Cardiac septum (tissue), 1 donor: ENCODE measurements at regions not wholly inside any gene's neighbourhood (a gene's known extent, or its start where the extent isn't known, plus 50 kb on each side); places are given as distances from the start of the nearest gene placed in this dataset.

Experiments used
- DNase-seq: peaks from one replicate; pipeline ENCODE4 v3.0.0-alpha.2; 2020; ENCODE audit warnings: low spot score
- intact Hi-C: fragments of 100-400 bp; cut with DNase I; formaldehyde crosslinking; loops from one replicate; pipeline ENCODE4 v1.14.0; 2022
- donor health status: DM: no; HTN: no; CAD: no.

- no peak for DNase-seq
- intact Hi-C loops = loop anchor here (5.0 to 10.0 kb wide), 4 partner anchors 54 to 606 kb away; partner anchors contain the start of gene PARM1
Measured at GRCh38 chr4:74878323-74878722, 54.6 kb upstream of the PARM1 start.

GRCh38 chr4:74875451-74875850 is 57.5 kb upstream of the PARM1 start:
- intact Hi-C loops = loop anchor here (5.0 to 10.0 kb wide), 4 partner anchors 57 to 609 kb away; partner anchors contain the start of gene PARM1
- DNase-seq = no peak

DNA sequence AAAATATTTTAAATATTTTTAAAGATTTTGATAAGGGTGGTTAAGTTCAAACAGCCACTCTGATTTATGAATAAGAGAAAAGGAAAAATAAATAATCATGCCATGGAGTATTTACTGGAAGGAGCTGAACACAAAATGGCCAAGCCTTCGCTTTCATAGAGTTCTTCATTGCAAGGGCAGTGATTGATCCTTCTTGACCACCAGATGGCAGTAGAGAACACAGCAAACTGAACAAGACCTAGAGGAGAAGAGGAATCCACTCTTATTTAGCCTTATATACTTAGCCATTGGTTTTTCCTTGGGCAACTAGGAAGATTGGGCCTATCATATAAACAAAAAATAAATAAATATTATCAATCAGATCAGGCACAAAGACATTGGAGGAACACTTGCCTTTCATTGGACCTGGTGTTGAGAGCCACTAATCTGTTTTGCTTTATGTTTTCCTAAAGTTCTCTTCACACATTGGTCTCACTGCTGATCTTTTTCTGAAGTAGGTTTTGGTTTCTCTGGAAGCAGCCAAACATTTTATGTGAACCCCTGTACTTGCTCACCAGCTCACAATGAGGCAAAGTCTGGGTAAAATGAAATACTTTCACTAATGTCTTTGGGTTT is 58.1 kb upstream of the PARM1 start:
- intact Hi-C loops = loop anchor here (5.0 to 10.0 kb wide), 4 partner anchors 57 to 610 kb away; partner anchors contain the start of gene PARM1
- DNase-seq = no peak

GRCh38 chr4:74873545-74874301 is 59.2 kb upstream of the PARM1 start:
- DNase-seq = no peak
- intact Hi-C loops = loop anchor here (10.0 kb wide), 2 partner anchors 411 to 611 kb away; no protein-coding TSS in a partner anchor

- DNase-seq = no peak
- intact Hi-C loops = no loop called here
Measured at GRCh38 chr4:74858921-74859562, 64.7 kb upstream of the BTC start.

- DNase-seq = no peak
- intact Hi-C loops = no loop called here
Measured at GRCh38 chr4:74855879-74856278, 61.6 kb upstream of the BTC start.

- intact Hi-C loops = no loop called here
- DNase-seq = no peak
Measured at GRCh38 chr4:74848774-74849173, 54.5 kb upstream of the BTC start.

DNA sequence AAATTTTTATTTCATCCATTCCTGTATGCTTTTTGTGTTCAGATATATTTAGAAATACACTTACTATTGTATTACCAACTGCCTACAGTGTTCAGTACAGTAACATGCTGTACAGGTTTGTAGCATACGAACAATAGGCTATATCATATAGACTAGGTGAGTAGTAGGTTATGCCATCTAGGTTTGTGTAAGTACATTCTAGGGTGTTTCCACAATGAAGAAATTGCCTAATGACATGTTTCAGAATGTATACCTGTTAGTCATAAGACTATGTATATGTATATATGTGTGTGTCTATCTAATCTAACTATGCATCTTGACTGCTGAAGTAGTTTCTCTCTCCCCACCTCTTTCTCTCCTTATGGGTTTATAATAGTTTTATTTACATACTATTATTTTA is 51.5 kb upstream of the BTC start:
- DNase-seq = no peak
- intact Hi-C loops = no loop called here
